ENCODE measurements at regions not wholly inside any gene's neighbourhood (a gene's known extent, or its start where the extent isn't known, plus 50 kb on each side); places are given as distances from the start of the nearest gene placed in this dataset.
"Not testable (repeated sequence)": the region's sequence is repeated elsewhere in the genome, so short reads cannot be mapped to it uniquely, and the experiment has no call there.

DNA sequence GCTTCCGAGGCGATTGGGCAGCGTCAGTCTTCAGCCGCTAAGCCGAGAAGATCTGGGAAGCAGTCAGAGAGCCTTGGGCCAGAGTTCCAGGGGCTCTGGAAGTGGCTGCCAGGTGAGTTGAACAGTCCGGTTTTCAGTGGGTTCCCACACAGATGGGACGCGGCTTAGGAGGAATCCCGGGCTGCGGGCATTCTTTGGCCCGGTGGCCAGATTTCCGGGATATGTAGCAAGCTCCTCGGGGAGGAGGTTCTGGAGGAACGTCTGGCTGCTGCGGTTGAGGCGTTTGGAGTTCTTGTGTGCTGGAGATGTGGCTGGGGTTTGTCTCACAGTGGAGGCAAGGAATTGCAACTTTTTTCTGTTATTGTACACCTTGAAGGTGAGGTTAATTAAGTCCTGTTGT is 182.6 kb downstream of the CD83 start:
- not testable (repeated sequence) for DNase-seq

DNA sequence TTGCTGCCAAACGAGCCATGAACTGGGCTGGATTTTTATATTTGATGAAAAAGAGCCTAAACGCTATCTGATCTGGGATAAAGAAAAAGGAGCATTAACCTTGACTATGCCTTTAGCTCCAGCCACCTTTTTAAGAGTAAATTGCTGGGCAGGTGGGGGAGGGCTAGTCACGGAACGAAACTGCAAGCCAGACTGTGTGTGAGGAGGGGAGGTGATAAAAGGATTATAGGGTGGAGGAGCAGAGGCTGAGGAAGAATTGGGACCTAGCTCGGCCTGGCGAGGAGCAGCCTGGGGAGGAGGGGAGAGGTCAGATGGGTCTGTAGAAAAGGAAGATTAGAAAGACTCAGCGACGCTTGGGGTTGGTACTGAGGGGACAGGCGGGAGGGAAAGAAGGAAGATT is 183.1 kb downstream of the CD83 start:
- DNase-seq: not testable (repeated sequence)

DNA sequence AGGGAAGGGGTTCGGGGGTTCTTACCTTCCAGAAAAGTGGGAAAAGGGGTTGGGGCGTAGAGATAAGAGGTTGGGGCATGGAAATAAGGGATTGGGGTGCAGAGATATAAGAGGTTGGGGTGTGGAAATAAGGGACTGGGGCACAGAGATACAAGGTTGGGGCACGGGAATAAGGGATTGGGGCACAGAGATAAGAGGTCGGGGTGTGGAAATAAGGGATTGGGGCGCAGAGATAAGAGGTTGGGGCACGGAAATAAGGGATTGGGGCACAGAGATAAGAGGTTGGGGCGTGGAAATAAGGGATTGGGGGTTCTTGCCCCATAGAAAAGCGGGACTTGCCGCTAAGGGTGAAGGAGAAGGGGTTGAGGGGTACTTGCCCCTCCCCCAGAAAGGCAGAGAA is 183.9 kb downstream of the CD83 start:
- DNase-seq: not testable (repeated sequence)

DNA sequence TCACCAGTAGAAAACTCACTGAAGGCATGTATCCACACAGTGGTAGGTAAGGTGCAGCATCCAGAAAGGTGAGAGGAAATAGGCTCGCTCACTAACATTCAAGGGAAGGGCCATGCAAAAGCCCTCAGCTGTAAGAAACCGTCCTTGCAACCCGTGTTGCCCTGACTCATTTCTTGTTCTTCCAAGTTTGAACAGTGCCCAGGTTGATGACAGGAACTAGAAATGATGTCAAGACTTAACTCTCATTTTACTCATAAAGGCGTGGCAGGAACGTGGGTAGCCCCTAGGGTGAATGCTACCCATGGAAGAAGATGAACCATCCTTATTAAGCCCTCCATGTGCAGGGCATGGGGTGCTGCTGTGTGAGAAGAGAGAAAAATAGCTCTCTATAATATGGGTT is 187.6 kb downstream of the CD83 start:
- peak; percentile 40 for DNase-seq

DNA sequence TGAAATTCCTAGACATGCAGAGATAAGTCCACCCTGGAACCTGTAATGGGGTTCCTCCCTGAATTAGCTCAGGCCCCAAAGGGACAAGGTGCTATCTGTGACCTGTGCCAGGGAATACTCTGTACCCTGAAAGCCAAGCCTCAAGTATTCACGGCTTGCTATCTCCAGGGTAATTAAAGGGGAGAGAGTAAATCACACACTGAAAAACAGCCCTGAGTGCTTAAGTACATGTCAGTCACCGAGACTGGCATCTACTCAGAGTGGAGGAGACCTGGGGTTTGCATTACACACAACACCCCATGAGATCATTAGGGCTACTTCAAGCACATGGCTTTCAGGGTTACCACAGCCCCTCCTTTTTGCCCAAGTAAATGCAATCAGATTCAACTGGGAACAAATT is 188.1 kb downstream of the CD83 start:
- DNase-seq: no peak

DNA sequence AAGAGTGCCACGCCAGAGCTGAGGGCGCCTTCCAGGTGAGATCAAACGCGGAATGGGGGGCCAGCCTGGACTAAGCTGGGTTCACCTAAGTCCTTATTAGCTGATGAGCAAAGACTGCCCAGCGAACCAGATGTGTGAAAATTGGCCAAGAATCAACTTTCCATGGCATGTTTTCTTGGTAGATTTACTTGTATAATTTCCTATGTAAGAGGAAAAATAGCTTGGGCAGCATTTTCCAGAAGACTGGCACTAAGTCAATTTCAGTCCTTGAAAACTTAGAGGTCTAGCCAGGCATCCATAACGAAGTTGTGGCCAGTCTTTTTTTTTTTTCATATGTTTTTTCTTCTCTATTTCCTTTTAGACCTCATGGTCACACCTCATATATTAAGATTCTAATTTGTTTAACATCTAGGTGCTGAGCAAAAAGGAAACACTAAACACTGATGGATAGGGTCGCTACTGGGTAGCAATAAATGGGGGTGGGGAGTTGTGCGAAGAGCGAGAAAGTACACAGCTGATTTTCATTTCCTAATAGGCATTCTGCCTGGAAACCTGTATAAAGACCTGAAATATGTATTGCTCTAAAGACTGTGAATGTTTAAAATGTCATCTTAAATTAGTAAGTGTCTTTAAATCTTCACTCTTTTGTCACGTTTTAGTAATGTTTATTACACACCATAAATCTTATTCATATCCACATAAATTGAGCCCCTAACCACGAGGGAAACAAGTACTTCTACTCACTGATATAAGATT is 188.8 kb downstream of the CD83 start:
- DNase-seq: no peak

DNA sequence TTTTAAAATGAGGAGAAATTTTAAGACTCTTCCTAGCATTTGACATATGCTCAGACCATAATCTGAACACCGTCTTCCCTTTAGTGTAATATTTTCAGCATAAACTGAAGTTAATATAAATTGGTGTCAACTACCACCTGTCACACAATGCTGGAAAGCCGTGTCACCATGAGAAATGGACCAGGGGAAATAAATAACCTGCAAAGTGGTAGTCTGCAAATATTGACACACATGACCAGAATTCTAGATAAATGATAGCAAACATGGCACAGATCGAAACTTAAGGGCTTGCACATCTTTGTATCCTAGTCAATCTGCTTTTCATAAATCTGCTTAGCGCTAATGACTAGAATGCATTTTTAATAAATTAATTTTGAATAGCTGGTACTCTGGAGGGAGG is 191.9 kb downstream of the CD83 start:
- no peak for DNase-seq

DNA sequence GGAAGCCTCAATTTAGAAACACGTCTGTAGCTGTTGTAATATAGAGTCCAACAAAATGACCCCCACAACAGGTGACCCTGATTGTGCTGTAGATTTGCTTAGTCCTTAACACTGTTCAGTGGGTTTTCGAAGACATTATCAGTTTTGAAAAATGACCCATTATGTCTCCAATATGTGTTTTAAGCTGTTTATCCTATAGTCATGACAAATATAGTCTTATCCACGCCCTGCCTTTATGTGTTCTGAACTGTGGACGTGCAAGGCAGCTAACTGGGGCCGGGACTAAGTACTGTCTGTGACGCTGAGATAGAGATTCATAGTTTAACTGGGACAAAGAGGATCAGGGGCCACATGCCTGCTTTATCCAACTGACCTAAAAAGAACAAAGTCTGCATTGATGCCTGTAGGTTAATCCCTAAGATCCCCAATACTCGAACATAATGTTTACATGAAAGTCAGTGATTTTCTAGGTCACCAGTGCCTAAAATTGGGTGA is 192.4 kb downstream of the CD83 start:
- DNase-seq: no peak

DNA sequence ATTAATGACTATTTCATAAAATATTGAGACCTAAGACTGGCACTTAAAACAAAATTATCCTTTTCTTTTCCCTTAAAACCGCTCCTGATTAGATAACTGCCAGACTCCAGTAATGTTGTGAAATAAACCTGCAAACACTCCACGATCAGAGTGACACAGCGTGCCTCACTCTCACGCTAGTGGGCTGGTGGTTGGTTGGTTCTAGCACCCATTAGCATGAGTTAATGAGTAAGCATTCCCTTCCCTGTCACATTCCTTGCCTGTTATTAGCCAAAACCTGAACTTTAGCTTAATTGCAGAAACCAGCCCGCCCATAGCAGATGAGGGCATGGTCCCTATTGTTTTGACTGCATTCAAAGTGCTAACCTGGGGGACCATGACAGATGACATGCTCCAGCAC is 193.4 kb downstream of the CD83 start:
- no peak for DNase-seq

DNA sequence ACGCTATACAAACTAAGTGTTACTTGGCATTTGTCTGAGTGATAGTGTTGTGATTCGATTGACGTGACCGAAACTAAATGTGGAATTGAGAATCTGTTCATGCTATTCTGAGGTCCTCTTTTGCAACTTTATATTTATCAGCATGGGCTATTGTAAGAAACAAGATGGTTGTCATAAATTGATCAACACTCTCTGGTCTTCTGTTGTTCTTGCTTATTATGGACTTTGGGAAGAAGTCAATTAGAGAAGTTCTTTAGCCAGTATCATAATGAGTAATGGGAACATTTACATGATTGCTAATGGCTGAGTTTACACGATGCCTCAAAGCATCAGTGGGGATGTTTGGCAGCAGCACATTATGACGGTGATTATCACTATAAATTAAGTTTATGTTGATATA is 195.0 kb downstream of the CD83 start:
- DNase-seq: no peak

DNA sequence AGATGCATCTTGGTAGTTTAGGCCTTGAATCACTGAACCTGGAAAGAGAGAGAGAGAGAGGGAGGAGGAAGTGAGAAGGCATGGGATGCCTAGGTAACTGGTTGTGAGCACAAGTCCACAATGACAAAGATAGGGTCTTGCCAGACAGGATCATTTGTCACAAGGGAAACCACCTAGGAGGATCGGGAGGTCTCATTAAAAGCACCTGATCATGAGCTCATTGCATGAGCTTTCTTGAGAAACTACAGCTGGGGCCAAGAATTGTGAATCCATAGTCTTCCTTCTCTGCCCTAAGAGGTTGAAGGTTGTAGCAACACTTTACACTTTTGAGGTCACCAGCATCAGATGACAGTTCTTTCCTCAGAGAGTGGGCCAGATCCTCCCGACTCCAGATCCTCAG is 195.7 kb downstream of the CD83 start:
- no peak for DNase-seq

DNA sequence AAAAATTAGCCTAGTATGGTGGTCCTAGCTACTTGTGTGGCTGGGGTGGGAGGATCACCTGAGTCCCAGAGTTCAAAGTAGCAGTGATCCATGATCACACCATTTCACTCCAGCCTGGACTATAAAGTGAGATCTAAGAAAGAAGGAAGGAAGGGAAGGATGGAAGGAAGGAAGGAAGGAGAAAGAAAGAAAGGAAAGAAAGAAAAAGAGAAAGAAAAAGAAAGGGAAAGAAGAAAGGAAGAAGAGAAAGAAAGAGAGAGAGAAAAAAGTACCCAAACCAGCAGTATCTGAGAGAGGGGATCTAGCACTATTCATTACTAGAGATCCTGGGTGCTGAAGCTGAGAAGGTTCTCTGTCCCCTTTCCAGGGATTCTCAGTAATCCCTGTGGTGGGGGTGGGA is 197.8 kb downstream of the CD83 start:
- no peak for DNase-seq

DNA sequence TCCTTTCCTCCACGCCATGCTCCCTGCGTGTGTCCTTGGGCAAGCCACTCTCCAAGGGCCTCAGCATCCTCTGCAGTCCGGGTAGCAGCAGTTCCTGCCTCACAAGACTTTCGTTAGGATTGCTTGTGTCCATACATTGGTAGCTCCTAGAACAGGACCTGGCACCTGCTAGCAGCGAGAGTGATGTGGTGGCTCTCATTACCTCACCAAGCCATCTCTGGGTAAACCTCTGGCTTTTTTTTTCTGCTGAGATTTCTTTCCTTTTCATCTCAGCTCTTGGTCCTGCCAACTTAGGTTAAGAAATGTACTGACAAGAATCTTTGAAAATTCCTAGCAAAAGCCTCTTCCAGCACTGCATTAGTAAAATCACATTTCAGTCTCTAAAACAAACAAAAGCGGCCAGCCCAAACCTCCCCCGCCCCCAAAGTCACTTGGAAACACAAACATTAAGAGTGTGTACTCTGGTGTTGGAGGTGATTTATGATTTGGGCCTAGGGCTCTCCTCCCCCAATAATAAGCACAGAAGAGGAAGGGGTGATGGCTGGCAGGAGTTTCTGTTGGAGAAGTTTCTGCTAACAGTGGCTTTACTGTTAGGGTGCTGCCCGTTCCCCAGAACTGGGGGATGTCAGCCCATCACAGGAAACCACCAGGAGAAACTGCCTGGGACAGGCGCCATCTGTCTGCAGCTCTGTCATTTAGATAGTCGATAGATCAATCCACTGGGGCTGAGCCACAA is 199.2 kb downstream of the CD83 start:
- DNase-seq: peak; percentile 38

DNA sequence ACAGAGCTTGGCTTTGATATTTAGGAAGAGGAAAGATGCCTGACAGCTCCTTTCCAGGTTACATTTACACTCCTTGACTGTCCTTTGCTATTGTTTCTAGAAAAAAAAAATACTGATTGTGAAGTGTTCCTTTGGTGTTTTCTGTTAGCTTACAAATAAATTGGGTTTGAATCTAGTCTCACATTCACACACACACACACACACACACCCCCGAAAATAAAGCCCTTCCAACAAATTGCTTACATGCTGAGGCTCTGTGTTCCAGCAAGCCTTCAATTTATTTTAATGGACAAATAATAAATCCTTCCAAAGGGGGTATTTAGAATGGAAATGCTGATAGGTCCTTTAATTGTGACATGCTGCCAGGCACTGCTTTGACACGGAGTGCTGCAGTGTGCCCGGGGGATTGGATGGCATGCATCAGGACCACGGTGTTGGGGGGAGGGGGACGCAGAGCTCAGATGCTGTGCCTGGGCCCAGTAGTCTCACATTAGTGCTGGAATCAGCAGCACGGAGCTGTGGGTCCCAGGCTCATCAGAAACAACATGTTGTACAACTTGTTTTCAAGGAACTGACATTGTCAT is 199.9 kb downstream of the CD83 start:
- no peak for DNase-seq

DNA sequence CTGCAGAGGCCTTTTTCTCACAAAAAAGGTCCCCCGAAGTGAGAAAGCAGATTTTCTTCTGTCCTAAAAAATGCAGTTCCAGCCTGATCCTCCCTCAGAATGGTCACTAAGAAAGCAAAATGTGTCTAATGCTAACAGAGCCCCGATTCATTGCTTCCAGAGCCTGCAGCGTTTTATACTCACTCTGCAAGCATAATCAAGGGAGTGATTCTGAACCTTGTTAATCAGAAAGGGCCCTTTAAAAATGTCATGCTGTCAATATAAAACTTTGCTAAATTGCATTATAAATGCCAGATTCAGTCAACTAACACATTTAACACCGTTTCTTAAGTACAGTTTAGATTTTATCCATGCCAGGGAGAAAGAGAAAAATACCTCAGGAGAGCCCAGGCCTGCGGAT is 202.8 kb downstream of the CD83 start:
- no peak for DNase-seq

DNA sequence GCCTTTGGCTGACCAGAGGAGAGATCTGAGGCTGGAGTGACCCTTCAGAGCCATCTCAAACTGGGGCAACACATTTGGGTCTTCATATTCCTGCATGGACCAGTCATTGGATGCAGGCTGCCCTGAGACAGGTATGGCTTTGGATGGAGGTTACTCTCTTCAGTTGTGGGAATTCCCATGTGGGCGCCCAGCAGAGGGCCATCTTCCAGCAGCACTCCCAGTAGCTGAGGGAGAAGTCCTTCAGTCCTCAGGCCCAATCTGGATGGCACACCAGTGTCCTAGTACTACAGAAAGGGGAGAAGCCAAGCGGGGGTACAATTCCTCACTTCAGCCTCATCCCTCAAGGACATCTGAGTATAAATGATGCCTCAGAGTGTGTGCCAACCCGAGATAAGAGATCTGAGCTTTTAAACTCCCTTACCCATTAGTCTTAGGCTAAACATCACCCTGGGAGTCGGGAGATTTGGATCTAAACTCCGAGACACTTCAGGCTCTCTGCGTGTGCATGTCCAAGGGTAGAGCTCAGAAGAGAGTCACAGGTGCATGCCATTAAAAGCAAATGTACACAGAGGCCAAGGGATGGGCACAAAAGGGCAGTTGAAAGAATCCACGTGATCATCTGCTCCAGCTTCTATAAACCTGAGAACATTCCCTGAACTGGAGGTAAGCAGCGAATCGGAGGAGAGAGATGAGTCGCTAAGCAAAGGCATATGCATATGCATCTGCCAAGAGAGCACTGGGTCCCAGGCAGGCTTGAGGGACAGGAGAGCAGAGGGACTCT is 204.6 kb downstream of the CD83 start:
- no peak for DNase-seq

DNA sequence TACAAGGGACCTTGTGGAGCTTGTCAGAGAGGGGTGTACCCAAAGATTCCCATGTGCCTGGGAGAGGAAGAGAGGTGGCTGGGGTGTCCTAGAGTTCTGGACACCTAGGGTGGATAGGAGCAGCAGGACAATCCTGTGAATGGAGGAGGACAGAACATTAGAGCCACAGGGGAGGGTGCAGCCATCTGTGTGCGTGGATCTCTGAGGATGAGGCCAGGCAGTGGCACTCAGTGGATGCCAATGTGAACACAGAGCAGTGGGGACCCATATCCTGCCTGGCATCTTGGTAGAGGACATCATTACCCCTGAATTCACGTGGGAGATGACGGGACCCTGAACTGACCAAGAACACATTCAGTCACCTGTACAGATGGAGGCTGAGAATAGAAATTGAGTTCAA is 205.3 kb downstream of the CD83 start:
- DNase-seq: no peak

DNA sequence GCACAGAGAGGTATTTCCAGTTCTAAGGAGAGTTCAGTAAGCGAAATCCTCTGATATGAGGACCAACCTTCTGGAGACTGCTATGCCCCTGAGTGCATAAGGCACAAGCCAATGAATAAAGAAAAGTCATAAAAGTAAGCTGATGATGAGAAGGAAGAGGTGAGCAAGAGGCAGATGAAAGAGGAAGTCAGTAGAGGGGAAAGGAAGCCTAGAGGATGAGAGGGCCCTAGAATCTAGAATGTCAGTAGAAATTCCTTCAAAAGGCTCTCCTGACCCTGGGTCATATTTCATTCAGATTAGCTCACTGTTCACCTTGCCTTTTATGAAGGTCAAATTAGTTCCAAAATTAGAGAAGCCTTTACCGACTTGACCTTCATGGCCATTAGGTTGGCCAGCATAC is 209.2 kb downstream of the CD83 start:
- DNase-seq: no peak

DNA sequence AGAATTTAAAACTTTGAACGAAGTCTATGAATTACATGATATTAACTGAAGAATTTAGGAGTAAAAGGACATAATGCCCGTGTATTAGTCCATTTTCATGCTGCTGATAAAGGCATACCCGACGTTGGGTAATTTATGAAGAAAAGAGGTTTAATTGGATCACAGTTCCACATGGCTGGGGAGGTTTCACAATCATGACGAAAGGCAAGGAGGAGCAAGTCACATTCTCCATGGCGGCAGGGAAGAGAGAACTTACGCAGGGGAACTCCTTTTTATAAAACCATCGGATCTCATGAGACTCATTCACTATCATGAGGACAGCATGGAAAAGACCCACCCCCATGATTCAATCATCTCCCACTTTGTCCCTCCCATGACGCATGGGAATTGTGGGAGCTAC is 210.6 kb downstream of the CD83 start:
- DNase-seq: no peak

DNA sequence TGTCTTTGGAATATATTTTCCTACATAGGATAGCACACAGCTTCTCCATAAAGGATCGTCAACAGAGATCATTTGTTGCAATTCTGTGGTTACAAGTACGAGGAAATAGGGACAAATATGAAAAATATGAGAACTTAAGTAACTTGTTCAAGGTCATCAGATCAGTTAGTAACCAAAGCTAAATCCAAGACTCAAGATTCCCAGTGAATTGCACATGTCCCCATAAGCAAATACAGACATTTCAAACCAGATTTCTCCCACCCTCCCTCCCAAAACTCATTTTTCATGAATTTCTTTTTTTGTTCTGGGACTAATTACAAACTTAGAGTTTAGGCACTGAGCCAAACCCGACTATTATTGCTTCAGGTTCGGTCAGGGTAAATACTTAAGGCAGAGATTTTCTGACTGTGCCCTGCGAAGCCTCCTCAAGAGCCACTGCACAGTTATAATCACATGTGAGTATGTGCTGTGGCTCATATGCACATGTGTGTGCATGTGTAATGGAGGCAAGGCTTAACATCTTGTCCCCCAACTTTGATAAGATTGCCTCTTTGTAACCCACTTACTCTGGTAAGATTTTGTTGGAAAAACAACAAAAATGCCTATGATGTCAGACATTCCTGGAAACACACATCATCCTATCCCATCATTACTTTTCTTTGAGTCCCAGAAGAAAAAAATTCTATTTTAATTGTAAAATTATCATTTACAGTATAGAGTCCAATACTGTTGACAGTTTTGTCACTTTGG is 216.2 kb downstream of the CD83 start:
- DNase-seq: no peak

DNA sequence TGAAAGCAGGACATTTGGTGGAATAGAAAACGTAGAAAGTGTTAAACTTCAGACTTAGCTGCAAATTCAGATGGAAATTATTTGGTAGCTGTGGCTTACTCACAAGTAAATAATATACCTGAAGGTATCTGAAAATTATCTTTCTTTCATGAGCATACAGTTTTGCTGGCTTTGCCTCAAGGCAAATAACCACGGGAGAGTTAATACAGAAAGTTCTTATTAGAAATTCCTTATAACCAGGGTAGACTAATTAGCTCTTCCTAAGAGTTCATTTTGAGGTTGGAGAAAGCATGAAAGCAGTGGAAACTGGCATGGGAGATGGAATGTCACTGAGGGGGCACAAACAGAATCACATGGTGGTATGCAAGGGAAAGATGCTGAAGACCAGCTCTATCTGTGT is 217.5 kb downstream of the CD83 start:
- DNase-seq: no peak

DNA sequence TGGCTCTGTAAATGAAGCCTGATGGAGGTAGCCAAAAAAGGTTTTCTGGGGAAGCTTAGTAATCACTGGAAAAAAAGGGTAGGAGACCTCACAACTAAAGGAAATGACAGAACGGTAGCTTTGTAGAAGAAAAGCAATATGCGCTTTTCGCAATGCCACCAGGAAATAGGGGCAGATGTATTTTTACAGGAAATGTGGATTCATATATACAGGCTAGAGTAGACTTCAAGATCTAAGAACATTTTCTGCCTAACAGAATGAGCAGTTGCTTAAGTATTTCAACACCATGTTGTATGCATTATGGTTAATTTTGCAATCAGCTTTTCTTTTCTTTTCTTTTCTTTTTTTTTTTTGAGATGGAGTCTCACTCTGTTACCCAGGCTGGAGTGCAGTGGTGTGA is 219.6 kb downstream of the CD83 start:
- DNase-seq: no peak

DNA sequence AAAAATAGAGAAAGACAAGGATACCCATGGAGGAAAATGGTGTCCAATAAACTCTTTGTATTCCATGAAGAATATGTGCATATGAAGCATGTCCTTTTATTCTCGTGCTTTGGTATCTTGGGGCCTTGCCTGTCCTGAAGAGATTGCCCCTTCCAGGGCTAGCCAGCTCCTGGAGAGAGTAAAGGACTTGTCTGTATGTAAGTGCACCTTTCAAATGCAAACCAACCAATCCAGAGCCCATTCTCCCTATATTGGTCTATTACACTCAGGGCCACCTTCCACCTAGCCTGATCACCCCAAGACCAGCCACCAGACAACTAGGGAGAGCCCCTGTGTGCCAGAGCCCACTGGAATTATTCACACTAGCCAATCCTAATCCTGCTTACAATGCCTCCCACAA is 221.6 kb downstream of the CD83 start:
- no peak for DNase-seq
